Activated T-cell treated with anti-CD3 and anti-CD28 coated beads, Interleukin-2, amount 50 U/mL, for 4 hours (primary cell): ENCODE measurements at regions not wholly inside any gene's neighbourhood (a gene's known extent, or its start where the extent isn't known, plus 50 kb on each side); places are given as distances from the start of the nearest gene placed in this dataset.

Experiments used
- ATAC-seq, 2 donors: fragments of 200-7000 bp; cut with Tn5 transposase; one replicate each; pipeline ENCODE4 v1.10.0; 2021
- DNase-seq: peaks from one replicate; pipeline ENCODE4 v3.0.0-alpha.2; 2020
- H3K27me3 Mint-ChIP-seq: one replicate; pipeline ENCODE4 v1.8.0; 2021; ENCODE audit warnings: low read depth, mixed read lengths
- H3K36me3 Mint-ChIP-seq: one replicate; pipeline ENCODE4 v1.8.0; 2022; ENCODE audit warnings: mixed read lengths; ENCODE audit not compliant: insufficient read depth
- H3K4me1 Mint-ChIP-seq: one replicate; pipeline ENCODE4 v1.8.0; 2021; ENCODE audit warnings: low read depth, mixed read lengths
- H3K4me3 Mint-ChIP-seq: one replicate; pipeline ENCODE4 v1.8.0; 2021; ENCODE audit warnings: mild to moderate bottlenecking, moderate library complexity, mixed read lengths
- H3K9me3 Mint-ChIP-seq: one replicate; pipeline ENCODE4 v1.8.0; 2021; ENCODE audit warnings: mixed read lengths

DNA sequence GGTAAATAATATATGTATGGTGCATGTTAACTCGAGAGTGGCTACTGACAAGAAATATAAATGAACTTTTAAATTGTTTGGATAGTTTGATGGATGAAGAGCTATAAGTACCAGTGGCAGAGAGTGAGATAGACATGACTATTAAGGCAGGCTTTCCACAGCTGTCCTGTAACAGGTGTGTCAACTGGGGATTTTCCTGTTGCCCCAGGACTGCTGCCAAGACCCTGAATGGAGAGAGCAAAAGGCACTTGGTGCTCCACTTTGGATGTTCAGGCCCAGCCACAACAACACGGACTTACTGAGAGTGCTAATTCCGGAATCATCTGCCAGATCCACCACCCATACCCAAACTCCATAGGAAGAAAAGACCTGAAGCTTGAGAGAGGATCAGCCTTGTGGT, 215.1 kb downstream of the SEC61B start:
- no peaks in the 10 kb centered on the region for H3K36me3 Mint-ChIP-seq
- DNase-seq (no peak), ATAC-seq (no peak)
- H3K27me3 Mint-ChIP-seq = peaks cover 2% of the 10 kb centered on the region
- no peak overlapping the region for H3K4me3 Mint-ChIP-seq
- no peaks in the 10 kb centered on the region for H3K4me1 Mint-ChIP-seq
- H3K9me3 Mint-ChIP-seq = no peaks in the 10 kb centered on the region

DNA sequence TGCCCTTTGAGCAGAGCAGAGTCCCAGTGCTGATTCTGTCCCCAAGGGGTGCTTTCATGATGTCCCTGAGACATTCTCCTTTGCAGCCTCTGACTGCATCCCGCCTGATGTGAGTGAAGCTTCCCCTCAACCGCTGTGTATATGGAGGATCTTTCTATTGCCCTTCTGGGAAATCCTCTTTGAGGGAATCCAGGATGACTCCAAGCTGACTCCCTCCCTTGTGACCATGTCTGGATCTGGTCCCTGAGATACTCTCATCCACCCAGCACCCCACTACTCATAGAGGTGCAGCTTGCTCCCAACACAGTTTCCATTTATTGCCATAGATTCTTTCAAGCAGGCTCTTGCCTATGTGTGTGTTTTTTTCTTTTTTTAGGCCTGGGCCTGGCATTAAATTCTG, 216.5 kb downstream of the SEC61B start:
- no peaks in the 10 kb centered on the region for H3K36me3 Mint-ChIP-seq
- H3K4me1 Mint-ChIP-seq = no peaks in the 10 kb centered on the region
- H3K4me3 Mint-ChIP-seq = no peak overlapping the region
- H3K9me3 Mint-ChIP-seq = no peaks in the 10 kb centered on the region
- ATAC-seq (no peak), DNase-seq (no peak)
- H3K27me3 Mint-ChIP-seq = peaks cover 3% of the 10 kb centered on the region

GRCh38 chr9:99441829-99442228, 219.7 kb downstream of the SEC61B start:
- ATAC-seq = no peak
- Mint-ChIP-seq H3K36me3 (no peaks in the 10 kb centered on the region), H3K27me3 (peaks cover 13% of the 10 kb centered on the region), H3K4me3 (no peak overlapping the region), H3K9me3 (no peaks in the 10 kb centered on the region), H3K4me1 (no peaks in the 10 kb centered on the region)
- no peak for DNase-seq

- Mint-ChIP-seq H3K9me3 (no peaks in the 10 kb centered on the region), H3K4me1 (no peaks in the 10 kb centered on the region), H3K36me3 (no peaks in the 10 kb centered on the region)
These were observed 223.3 kb downstream of the SEC61B start for GRCh38 chr9:99445371-99445891.

DNA sequence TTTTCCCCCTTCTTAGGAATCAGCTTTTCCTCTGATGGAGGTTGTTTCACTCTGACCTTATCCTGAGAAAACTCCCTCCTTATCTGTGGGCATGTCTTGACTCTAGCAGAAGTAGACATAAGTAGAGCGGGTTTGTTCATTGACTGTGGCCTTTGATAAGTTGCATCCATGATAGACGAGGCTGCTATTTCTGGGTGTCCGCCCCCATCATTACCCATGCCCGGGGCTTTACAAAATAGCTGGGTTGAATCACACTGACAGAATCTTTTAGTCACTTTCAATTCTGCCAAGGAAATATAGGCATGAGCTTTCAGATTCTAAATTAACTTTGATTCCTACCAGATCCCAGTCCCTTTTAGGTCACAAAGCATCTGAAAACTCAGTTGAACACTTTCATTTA, 223.8 kb downstream of the SEC61B start:
- no peak for ATAC-seq

More at GRCh38 chr9:99445371-99445891, 223.3 kb downstream of the SEC61B start:
- DNase-seq (no peak), ATAC-seq (no peak)
- Mint-ChIP-seq H3K4me3 (no peak overlapping the region), H3K27me3 (peaks cover 18% of the 10 kb centered on the region)

DNA sequence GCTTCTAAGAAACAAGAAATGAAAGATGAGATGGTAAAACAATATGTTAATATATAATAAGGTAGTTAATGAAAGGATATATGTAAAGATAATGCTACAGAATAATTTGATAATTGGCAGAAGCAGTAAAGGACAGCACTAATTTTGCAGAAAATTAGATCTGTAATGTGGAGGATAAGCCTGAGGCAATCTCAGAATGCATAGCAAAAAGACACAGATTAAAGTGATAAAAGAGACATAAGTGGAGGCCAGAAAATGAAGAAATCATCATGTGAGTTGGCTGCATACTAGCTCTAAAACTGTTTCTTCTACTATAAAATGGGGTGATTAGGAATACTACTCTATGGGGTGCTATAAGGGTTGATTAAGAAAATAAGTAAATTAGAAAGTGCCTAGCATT, 225.9 kb downstream of the SEC61B start:
- no peak for DNase-seq
- peaks cover 21% of the 10 kb centered on the region for H3K27me3 Mint-ChIP-seq
- no peak for ATAC-seq
- H3K9me3 Mint-ChIP-seq = no peaks in the 10 kb centered on the region
- H3K36me3 Mint-ChIP-seq = no peaks in the 10 kb centered on the region
- H3K4me3 Mint-ChIP-seq = no peak overlapping the region
- no peaks in the 10 kb centered on the region for H3K4me1 Mint-ChIP-seq

More for the DNA sequence above, 223.8 kb downstream of the SEC61B start:
- peaks cover 18% of the 10 kb centered on the region for H3K27me3 Mint-ChIP-seq
- H3K4me1 Mint-ChIP-seq = no peaks in the 10 kb centered on the region
- H3K36me3 Mint-ChIP-seq = no peaks in the 10 kb centered on the region
- H3K4me3 Mint-ChIP-seq = no peak overlapping the region
- no peak for DNase-seq
- H3K9me3 Mint-ChIP-seq = no peaks in the 10 kb centered on the region

DNA sequence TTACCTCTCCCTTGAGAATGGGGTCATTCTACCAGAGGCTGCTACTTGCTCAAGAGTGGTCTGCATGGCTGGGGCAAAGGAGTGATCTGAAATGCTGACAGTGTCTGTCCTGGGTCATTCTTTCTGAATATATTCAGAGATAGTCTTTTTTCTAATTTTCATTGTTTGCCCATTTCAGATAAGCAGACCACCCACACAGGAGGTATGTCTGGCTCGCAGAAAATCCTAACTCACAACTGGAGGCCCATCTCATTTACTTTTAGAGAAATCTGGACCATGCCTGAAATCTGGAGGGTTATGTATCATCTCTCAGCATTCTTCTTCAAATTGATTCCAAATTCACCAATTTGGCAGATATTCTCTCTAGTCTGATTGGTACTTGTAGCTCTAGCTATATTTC, 227.6 kb downstream of the SEC61B start:
- Mint-ChIP-seq H3K36me3 (no peaks in the 10 kb centered on the region), H3K4me1 (no peaks in the 10 kb centered on the region), H3K9me3 (no peaks in the 10 kb centered on the region), H3K4me3 (no peak overlapping the region), H3K27me3 (peaks cover 24% of the 10 kb centered on the region)
- ATAC-seq = no peak
- no peak for DNase-seq

DNA sequence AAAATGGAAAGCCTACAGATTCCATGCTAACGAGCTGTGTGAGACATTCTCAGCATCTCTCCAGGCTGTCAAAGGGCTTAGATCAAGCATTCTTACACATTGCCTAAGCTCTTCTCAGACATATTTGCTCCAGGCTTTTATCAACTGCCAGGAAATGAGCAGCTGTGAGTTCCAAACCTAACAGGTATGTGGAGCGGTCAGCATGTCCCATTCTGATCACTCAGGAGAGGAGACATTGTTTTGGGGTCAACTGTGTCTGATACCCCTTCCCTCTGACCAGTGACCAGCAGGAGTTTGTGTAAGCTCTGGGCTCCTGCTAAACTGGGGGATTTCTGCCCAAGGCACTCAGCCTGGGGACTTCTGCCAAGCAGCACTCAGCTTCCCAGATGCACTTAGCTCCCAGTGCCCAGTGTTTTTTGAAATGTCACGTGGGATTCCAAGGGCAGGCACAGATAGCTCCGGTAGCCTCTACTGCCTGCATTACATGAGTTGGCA, 229.1 kb downstream of the SEC61B start:
- no peaks in the 10 kb centered on the region for H3K9me3 Mint-ChIP-seq
- no peak overlapping the region for H3K4me3 Mint-ChIP-seq
- H3K4me1 Mint-ChIP-seq = no peaks in the 10 kb centered on the region
- H3K36me3 Mint-ChIP-seq = no peaks in the 10 kb centered on the region
- ATAC-seq (no peak), DNase-seq (no peak)
- H3K27me3 Mint-ChIP-seq = peaks cover 28% of the 10 kb centered on the region

- Mint-ChIP-seq H3K9me3 (no peaks in the 10 kb centered on the region), H3K27me3 (peaks cover 17% of the 10 kb centered on the region), H3K4me3 (no peak overlapping the region), H3K36me3 (no peaks in the 10 kb centered on the region), H3K4me1 (no peaks in the 10 kb centered on the region)
- ATAC-seq (no peak), DNase-seq (no peak)
These were observed 235.3 kb downstream of the SEC61B start for GRCh38 chr9:99457406-99457805.

GRCh38 chr9:99457981-99458380, 235.9 kb downstream of the SEC61B start:
- no peak overlapping the region for H3K4me3 Mint-ChIP-seq
- no peaks in the 10 kb centered on the region for H3K36me3 Mint-ChIP-seq
- no peaks in the 10 kb centered on the region for H3K4me1 Mint-ChIP-seq
- DNase-seq (no peak), ATAC-seq (no peak)
- H3K9me3 Mint-ChIP-seq = no peaks in the 10 kb centered on the region
- peaks cover 16% of the 10 kb centered on the region for H3K27me3 Mint-ChIP-seq

DNA sequence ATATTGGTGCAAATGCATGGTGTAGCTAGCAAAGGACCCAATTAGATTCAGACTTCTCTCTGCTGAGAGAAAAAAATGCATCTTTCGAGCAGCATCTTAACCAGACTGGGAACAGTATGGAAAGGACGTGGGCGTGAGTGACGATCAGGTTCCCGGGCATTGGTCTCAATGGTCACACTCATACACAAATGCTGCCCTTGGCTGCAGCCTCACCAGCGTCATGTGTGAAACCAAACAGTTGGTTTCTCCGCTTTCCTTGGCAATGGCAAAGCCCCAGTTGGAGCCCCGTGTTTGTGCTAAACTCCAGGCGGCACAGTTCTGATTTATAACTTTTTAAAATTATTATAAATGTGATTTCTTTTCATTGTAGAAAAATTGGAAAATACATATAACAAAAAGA, 237.8 kb downstream of the SEC61B start:
- Mint-ChIP-seq H3K4me1 (no peaks in the 10 kb centered on the region), H3K9me3 (no peaks in the 10 kb centered on the region), H3K4me3 (no peak overlapping the region), H3K36me3 (no peaks in the 10 kb centered on the region), H3K27me3 (peaks cover 8% of the 10 kb centered on the region)
- no peak for DNase-seq
- no peak for ATAC-seq

DNA sequence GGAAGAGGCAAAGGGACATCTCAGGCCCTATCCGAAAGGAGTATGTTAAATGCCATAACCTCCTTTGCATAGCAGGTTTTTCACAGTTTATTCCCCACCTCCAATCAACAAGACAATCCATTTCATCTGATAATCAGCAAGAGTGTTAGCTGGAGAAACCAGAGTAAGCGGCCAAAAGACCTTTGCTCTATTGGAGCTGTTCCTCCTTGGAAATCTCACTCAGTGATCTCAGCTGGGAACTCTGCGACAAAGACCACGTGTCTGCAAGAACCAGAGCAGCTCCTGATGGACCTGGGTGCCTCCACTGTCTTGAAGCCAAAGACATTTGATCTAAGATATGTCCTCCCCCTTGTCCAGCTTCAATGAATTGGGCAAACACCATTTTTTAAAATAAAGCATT, 241.0 kb downstream of the SEC61B start:
- DNase-seq = no peak
- no peaks in the 10 kb centered on the region for H3K4me1 Mint-ChIP-seq
- ATAC-seq = no peak
- no peaks in the 10 kb centered on the region for H3K36me3 Mint-ChIP-seq
- no peak overlapping the region for H3K4me3 Mint-ChIP-seq
- H3K27me3 Mint-ChIP-seq = no peaks in the 10 kb centered on the region
- no peaks in the 10 kb centered on the region for H3K9me3 Mint-ChIP-seq

DNA sequence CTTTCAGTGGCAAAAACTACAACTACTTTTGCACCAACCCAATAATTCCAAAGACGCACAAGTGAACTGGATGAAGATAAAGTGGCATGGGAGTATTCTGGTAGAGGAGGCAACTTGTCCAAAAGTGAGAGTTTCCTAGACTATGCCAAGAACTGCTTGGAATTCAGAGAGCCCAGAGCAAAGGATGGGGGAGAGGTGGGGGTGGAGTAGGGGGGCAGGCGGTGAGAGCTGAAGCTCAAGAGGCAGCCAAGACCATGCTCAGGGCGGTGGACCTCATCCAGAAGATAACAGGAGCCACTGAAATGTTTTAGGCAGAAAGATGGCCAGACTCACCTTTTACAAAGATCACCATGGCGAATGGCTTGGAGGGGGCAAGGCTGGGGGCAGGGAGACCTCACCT, 242.5 kb downstream of the SEC61B start:
- Mint-ChIP-seq H3K9me3 (no peaks in the 10 kb centered on the region), H3K36me3 (no peaks in the 10 kb centered on the region), H3K27me3 (peaks cover 3% of the 10 kb centered on the region), H3K4me1 (no peaks in the 10 kb centered on the region), H3K4me3 (no peak overlapping the region)
- ATAC-seq = no peak
- DNase-seq = no peak

GRCh38 chr9:99465231-99465907, 243.3 kb downstream of the SEC61B start:
- no peak overlapping the region for H3K4me3 Mint-ChIP-seq
- ATAC-seq (no peak), DNase-seq (no peak)
- no peaks in the 10 kb centered on the region for H3K4me1 Mint-ChIP-seq
- H3K27me3 Mint-ChIP-seq = peaks cover 3% of the 10 kb centered on the region
- H3K36me3 Mint-ChIP-seq = no peaks in the 10 kb centered on the region
- no peaks in the 10 kb centered on the region for H3K9me3 Mint-ChIP-seq

GRCh38 chr9:99466104-99466503, 244.0 kb downstream of the SEC61B start:
- peaks cover 3% of the 10 kb centered on the region for H3K27me3 Mint-ChIP-seq

More at GRCh38 chr9:99466104-99466503, 244.0 kb downstream of the SEC61B start:
- Mint-ChIP-seq H3K4me1 (no peaks in the 10 kb centered on the region), H3K9me3 (no peaks in the 10 kb centered on the region), H3K4me3 (no peak overlapping the region), H3K36me3 (no peaks in the 10 kb centered on the region)
- ATAC-seq (no peak), DNase-seq (no peak)
